Brain microvascular endothelial cell (primary cell): ENCODE measurements at regions not wholly inside any gene's neighbourhood (a gene's known extent, or its start where the extent isn't known, plus 50 kb on each side); places are given as distances from the start of the nearest gene placed in this dataset.

Source experiments
- DNase-seq: peaks from one replicate; pipeline ENCODE4 v3.0.0-alpha.2; 2020
- H3K27ac ChIP-seq: fragments of 250-450 bp; sonication (Bioruptor Pico); 2 replicates; pipeline ENCODE4 v1.5.1; 2020; ENCODE audit warnings: mild to moderate bottlenecking, moderate library complexity
- H3K27me3 ChIP-seq: fragments of 250-450 bp; sonication (Bioruptor Pico); replicated peaks from 2 replicates; pipeline ENCODE4 v1.5.1; 2020; ENCODE audit warnings: mild to moderate bottlenecking
- H3K36me3 ChIP-seq: fragments of 250-450 bp; sonication (Bioruptor Pico); replicated peaks from 2 replicates; pipeline ENCODE4 v1.5.1; 2020; ENCODE audit warnings: mild to moderate bottlenecking
- H3K4me3 ChIP-seq: 2 replicates; pipeline ENCODE4 v1.5.1; 2011; ENCODE audit warnings: low read depth, mild to moderate bottlenecking, control low read depth, low read length, moderate library complexity
- in situ Hi-C: cut with HindIII; loops from 2 replicates; pipeline ENCODE4 v1.10.0; 2017; ENCODE audit warnings: low sequenced_read_pairs, low pct_ligation_motif_present
- TF ChIP-seq, protein P1 (sequence below): IDR thresholded peaks from 2 replicates; pipeline ENCODE4 v1.5.1; 2011; ENCODE audit warnings: low read depth, mild to moderate bottlenecking, moderate library complexity, low read length, control low read depth, inconsistent platforms; ENCODE audit errors: missing control alignments

DNA sequence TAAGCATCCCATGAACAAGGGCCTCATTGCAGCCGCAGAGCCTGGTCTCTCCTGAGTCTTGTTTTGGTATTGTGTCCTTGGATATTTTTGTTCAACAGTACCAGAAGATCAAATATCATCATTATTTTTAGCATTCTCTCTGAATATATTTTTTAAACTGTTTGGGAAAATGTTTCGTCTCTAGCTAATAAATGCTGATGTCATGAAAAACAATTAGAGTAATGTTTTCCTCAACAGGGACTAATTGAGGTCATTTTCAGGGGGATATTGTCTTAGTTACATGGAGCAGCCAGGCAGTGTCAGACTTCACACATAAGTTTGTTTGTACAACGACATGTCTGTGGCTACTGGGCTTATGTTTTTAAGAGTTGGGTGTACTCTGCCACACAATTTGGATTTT is 805.3 kb upstream of the SOX9 start:
- no peak overlapping the region for H3K27ac ChIP-seq
- no peaks in the 10 kb centered on the region for H3K27me3 ChIP-seq
- in situ Hi-C loops, result no loop called here
- H3K36me3 ChIP-seq, result no peaks in the 10 kb centered on the region
- no peak for DNase-seq
- H3K4me3 ChIP-seq, result no peak overlapping the region
- TF ChIP-seq, protein P1, sequence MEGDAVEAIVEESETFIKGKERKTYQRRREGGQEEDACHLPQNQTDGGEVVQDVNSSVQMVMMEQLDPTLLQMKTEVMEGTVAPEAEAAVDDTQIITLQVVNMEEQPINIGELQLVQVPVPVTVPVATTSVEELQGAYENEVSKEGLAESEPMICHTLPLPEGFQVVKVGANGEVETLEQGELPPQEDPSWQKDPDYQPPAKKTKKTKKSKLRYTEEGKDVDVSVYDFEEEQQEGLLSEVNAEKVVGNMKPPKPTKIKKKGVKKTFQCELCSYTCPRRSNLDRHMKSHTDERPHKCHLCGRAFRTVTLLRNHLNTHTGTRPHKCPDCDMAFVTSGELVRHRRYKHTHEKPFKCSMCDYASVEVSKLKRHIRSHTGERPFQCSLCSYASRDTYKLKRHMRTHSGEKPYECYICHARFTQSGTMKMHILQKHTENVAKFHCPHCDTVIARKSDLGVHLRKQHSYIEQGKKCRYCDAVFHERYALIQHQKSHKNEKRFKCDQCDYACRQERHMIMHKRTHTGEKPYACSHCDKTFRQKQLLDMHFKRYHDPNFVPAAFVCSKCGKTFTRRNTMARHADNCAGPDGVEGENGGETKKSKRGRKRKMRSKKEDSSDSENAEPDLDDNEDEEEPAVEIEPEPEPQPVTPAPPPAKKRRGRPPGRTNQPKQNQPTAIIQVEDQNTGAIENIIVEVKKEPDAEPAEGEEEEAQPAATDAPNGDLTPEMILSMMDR, result no peak

DNA sequence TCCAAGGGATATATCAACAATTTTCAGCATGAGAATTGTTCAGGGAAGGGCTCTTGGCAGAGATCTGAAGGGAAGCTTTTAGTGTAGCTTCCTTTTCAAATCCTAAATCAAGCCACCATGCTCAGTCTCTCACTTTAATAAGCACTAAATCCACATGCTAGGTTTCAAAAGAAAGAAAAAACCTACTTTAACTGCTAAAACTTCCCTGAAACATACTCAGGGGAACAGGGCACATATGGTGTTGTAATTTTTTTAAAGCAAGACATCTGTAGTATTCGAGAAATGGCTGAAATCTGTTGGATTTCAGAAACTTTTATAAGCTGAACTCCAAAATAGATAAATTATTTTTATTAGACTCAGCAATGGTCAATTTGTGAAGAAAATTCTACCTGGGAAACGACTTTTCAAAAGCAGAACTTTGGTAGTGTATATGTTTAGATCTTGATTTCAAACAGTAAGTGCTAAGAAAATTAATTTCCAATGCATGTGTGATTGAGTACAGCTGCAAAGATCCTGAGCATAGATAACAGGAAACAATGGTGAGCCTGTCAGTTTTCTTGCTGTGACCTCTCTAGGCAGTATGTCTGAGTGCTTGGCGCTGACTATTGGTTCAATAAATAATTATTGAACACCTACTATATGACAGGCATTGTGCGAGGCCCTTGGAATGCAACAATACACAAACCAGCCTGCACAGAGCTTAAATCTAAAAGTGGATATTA is 804.5 kb upstream of the SOX9 start:
- H3K4me3 ChIP-seq, result no peak overlapping the region
- TF ChIP-seq, protein P1, result no peak
- in situ Hi-C loops, result no loop called here
- H3K27ac ChIP-seq, result no peak overlapping the region
- DNase-seq, result no peak
- no peaks in the 10 kb centered on the region for H3K27me3 ChIP-seq
- no peaks in the 10 kb centered on the region for H3K36me3 ChIP-seq

DNA sequence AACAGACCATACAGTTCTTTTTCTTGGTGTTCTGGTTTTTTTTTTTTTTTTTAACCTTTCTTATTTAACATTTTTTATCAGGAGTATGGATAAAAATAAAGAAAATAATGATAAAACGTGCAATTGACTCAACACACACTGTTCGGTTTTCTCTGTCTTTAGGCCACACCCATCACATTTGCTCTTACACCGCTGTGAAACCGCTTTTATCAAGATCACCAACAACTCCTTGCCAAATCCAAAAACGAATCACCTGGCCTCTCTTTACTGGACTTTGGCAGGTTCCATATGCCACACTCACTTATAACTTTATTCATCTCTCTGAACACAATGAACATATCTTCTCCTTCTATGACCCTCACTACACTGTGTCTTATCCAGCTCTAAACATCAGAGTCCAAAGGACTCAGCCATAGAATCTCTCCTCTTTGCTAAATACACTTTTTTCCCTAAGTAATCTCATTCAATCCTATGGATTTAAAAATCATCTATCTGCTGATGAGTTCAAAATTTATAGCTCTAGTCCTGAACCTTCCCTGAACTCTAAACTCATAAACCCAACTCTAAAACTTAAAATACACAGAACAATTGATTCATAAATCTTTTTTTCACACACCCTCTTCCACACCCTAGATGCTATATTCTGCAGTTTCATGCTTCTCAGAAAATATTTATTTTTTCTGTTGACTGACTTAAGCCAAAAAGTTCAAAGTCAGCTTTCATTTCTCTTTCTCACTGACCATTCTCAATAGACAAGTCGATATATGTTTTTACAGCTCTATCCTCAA is 800.6 kb upstream of the SOX9 start:
- Histone ChIP-seq H3K27me3 (no peaks in the 10 kb centered on the region), H3K4me3 (no peak overlapping the region), H3K36me3 (no peaks in the 10 kb centered on the region), H3K27ac (no peak overlapping the region)
- TF ChIP-seq, protein P1, result no peak
- in situ Hi-C loops, result no loop called here
- DNase-seq, result no peak

DNA sequence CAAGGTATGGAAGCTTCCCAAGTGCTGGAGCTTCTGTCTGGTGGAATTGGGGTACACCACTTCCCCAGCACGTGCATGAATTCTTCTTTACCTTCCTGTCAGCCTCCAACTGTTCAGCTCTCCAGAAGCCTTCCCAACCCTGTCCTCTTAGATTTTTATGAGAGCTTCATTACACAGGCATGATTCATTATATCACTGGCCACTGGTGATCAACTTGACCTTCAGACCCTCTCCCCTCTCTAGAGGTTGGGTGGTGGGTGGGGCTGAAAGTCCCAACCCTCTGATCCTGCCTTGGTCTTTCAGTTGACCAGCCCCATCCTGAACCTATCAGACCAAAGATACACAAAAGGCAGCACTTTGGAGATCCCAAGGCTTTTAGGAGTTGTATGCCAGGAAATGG is 795.7 kb upstream of the SOX9 start:
- in situ Hi-C loops, result no loop called here
- no peak overlapping the region for H3K27ac ChIP-seq
- H3K27me3 ChIP-seq, result no peaks in the 10 kb centered on the region
- H3K36me3 ChIP-seq, result no peaks in the 10 kb centered on the region
- TF ChIP-seq, protein P1, result no peak
- H3K4me3 ChIP-seq, result no peak overlapping the region
- no peak for DNase-seq

DNA sequence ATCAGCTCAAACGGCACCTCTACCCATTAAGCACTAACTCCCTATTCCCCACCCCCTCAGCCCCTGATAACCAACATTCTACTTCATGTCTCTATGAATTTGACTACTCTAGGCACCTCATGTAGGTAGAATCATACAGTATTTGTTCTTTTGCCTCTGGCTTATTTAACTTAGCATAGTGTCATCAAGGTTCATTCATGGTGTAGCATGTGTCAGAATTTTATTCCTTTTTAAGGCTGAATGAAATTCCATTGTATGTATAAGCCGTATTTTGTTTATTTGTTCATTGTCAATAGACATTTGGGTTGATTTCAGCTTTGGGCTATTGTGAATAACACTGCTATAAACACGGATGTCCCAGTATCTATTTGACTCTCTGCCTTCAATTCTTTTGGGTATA is 794.9 kb upstream of the SOX9 start:
- in situ Hi-C loops, result no loop called here
- TF ChIP-seq, protein P1, result no peak

More for the DNA sequence above, 794.9 kb upstream of the SOX9 start:
- Histone ChIP-seq H3K27me3 (no peaks in the 10 kb centered on the region), H3K4me3 (no peak overlapping the region), H3K27ac (no peak overlapping the region), H3K36me3 (no peaks in the 10 kb centered on the region)
- no peak for DNase-seq
